ENCODE measurements at regions not wholly inside any gene's neighbourhood (a gene's known extent, or its start where the extent isn't known, plus 50 kb on each side); places are given as distances from the start of the nearest gene placed in this dataset.
"Not testable (repeated sequence)": the region's sequence is repeated elsewhere in the genome, so short reads cannot be mapped to it uniquely, and the experiment has no call there.

GRCh38 chr2:111582090-111582489, 301.9 kb downstream of the ANAPC1 start:
- not testable (repeated sequence) for TF ChIP-seq EZH2 (IDR thresholded peaks at IDR 0.05; ENCODE audit: low read length, missing control alignments); CTCF (conservative IDR thresholded peaks at IDR 0.05 in 1 of 2, IDR thresholded peaks at IDR 0.05 in 1 of 2; ENCODE audit: low read depth in 1 of 2, low read length in 2 of 2)
